Psoas muscle (tissue), 7 donors: ENCODE measurements at regions not wholly inside any gene's neighbourhood (a gene's known extent, or its start where the extent isn't known, plus 50 kb on each side); places are given as distances from the start of the nearest gene placed in this dataset.

Source experiments
- ATAC-seq, 4 donors: fragments of 200-7000 bp; cut with Tn5 transposase; one replicate each; pipeline ENCODE4 v1.9.1; 2020; ENCODE audit warnings: moderate library complexity in 3 of 4, mild to moderate bottlenecking in 2 of 4
- DNase-seq, 2 donors: peaks; one replicate each; pipeline ENCODE4 v3.0.0-alpha.2; 2020
- H3K27ac ChIP-seq: fragments of 200-600 bp; one replicate; pipeline ENCODE4 v1.8.0; 2022
- H3K27me3 ChIP-seq, 3 donors: fragments of 200-600 bp in 1 of 3; one replicate each; pipeline versions ENCODE4 v1.6.1 to v1.8.0; 2013 to 2022; ENCODE audit warnings: low read length in 2 of 3, mild to moderate bottlenecking in 2 of 3, moderate library complexity in 1 of 3; ENCODE audit not compliant: insufficient read depth in 3 of 3
- H3K36me3 ChIP-seq, 2 donors: fragments of 200-600 bp in 1 of 2; one replicate each; pipeline versions ENCODE4 v1.6.1 to v1.8.0; 2013 to 2022; ENCODE audit warnings: low read depth in 1 of 2, mild to moderate bottlenecking in 1 of 2, moderate library complexity in 1 of 2; ENCODE audit not compliant: insufficient read depth in 1 of 2
- H3K4me1 ChIP-seq: fragments of 200-600 bp; one replicate; pipeline ENCODE4 v1.8.0; 2022
- H3K4me3 ChIP-seq: fragments of 200-600 bp; one replicate; pipeline ENCODE4 v1.8.0; 2022; ENCODE audit warnings: mild to moderate bottlenecking
- H3K9me3 ChIP-seq: fragments of 200-600 bp; one replicate; pipeline ENCODE4 v1.8.0; 2022
- WGBS, 3 donors: extraction: QIAGEN DNeasy Blood & Tissue Kit; methylation state at CpG; one replicate each; pipeline versions ENCODE4 v1.1.6 to v1.1.7; 2013; 5-methylcytosine and 5-hydroxymethylcytosine counted together
- intact Hi-C, 2 donors: fragments of 100-400 bp; cut with DNase I; formaldehyde crosslinking; loops; one replicate each; pipeline versions ENCODE4 v1.11.0 to v1.14.2; 2022
- TF ChIP-seq, protein P1 (sequence below): fragments of 200-600 bp; IDR thresholded peaks from one replicate; pipeline ENCODE4 v1.8.0; 2022; ENCODE audit warnings: antibody characterized with exemption
- donor health status: healthy with polysubstance abuse.
- donor health status: DM: no; HTN: no; CAD: no; lungs with moderate emphysema.
- donor health status: Bipolar disorder and iron deficiency.
- donor health status: healthy.
- donor health status: DM: yes; HTN: yes; CAD: no.
- donor health status: DM: no; HTN: no; CAD: no.
- donor health status: DM: yes; HTN: yes; CAD: no.

- Histone ChIP-seq H3K27me3 (no peaks in the 10 kb centered on the region), H3K36me3 (no peaks in the 10 kb centered on the region), H3K4me1 (no peaks in the 10 kb centered on the region), H3K27ac (no peak overlapping the region), H3K9me3 (no peaks in the 10 kb centered on the region), H3K4me3 (no peak overlapping the region)
- WGBS, 3 donors: 21 to 40% (median 23%) methylated on average over 2 of the region's 2 CpGs
- intact Hi-C loops: no loop called here
- TF ChIP-seq, protein P1, sequence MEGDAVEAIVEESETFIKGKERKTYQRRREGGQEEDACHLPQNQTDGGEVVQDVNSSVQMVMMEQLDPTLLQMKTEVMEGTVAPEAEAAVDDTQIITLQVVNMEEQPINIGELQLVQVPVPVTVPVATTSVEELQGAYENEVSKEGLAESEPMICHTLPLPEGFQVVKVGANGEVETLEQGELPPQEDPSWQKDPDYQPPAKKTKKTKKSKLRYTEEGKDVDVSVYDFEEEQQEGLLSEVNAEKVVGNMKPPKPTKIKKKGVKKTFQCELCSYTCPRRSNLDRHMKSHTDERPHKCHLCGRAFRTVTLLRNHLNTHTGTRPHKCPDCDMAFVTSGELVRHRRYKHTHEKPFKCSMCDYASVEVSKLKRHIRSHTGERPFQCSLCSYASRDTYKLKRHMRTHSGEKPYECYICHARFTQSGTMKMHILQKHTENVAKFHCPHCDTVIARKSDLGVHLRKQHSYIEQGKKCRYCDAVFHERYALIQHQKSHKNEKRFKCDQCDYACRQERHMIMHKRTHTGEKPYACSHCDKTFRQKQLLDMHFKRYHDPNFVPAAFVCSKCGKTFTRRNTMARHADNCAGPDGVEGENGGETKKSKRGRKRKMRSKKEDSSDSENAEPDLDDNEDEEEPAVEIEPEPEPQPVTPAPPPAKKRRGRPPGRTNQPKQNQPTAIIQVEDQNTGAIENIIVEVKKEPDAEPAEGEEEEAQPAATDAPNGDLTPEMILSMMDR: no peak
- ATAC-seq: no peak
- DNase-seq: no peak
Observed at GRCh38 chr4:112007391-112007790, 137.9 kb upstream of the FAM241A start.

GRCh38 chr4:112015960-112016359, 129.3 kb upstream of the FAM241A start:
- intact Hi-C loops: no loop called here
- TF ChIP-seq, protein P1: no peak

GRCh38 chr4:112023402-112023950, 121.8 kb upstream of the FAM241A start:
- H3K9me3 ChIP-seq: no peaks in the 10 kb centered on the region

More at GRCh38 chr4:112015960-112016359, 129.3 kb upstream of the FAM241A start:
- 72 to 79% (median 74%) methylated on average over 3 of the region's 3 CpGs for WGBS, 3 donors
- ATAC-seq (no peak), DNase-seq (no peak)
- Histone ChIP-seq H3K36me3 (no peaks in the 10 kb centered on the region), H3K27ac (no peak overlapping the region), H3K9me3 (no peaks in the 10 kb centered on the region), H3K27me3 (no peaks in the 10 kb centered on the region), H3K4me1 (no peaks in the 10 kb centered on the region), H3K4me3 (no peak overlapping the region)

DNA sequence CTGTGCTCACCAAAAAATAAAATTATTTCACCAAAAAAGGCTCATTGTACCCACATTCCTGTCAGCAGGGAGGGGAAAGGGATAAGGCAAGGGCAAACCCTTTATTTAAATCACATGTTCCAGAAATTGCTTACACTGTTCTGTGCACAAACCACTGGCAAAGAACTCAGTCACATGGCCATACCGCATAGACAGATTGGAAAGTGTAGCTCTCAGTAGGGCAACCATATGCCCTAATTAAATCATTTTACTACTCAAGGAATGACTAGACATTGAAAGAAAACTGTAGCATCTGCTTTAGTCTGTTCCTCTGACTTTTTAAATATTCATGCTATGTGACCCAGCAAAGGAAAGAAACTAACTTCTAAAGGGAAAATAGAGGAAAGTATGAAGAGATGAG, 119.2 kb upstream of the FAM241A start:
- TF ChIP-seq, protein P1: no peak
- Histone ChIP-seq H3K4me3 (no peak overlapping the region), H3K36me3 (no peaks in the 10 kb centered on the region), H3K9me3 (no peaks in the 10 kb centered on the region), H3K27ac (no peak overlapping the region), H3K27me3 (peaks cover 0 to 5% (median 0%) of the 10 kb centered on the region in 3 donors), H3K4me1 (no peaks in the 10 kb centered on the region)
- ATAC-seq (no peak), DNase-seq (no peak)
- intact Hi-C loops: no loop called here
- WGBS, 3 donors: 66 to 83% (median 71%) methylated on average over 1 of the region's 1 CpG

More at GRCh38 chr4:112023402-112023950, 121.8 kb upstream of the FAM241A start:
- H3K4me3 ChIP-seq: no peak overlapping the region
- H3K36me3 ChIP-seq: no peaks in the 10 kb centered on the region
- intact Hi-C loops: no loop called here
- WGBS, 3 donors: 75 to 88% (median 82%) methylated on average over 2 of the region's 2 CpGs
- ATAC-seq (no peak), DNase-seq (no peak)
- TF ChIP-seq, protein P1: no peak
- no peaks in the 10 kb centered on the region for H3K27me3 ChIP-seq
- H3K27ac ChIP-seq: no peak overlapping the region
- H3K4me1 ChIP-seq: no peaks in the 10 kb centered on the region

- WGBS, 3 donors: 23 to 45% (median 24%) methylated on average over 8 of the region's 8 CpGs
- Histone ChIP-seq H3K27ac (no peak overlapping the region), H3K27me3 (peaks cover 0 to 5% (median 0%) of the 10 kb centered on the region in 3 donors), H3K36me3 (no peaks in the 10 kb centered on the region), H3K9me3 (no peaks in the 10 kb centered on the region), H3K4me3 (no peak overlapping the region), H3K4me1 (no peaks in the 10 kb centered on the region)
- ATAC-seq (no peak), DNase-seq (no peak)
- intact Hi-C loops: loop anchor here in 1 of 2 donors (5.0 kb wide), 1 partner anchor 387 kb away; no protein-coding TSS in a partner anchor
- TF ChIP-seq, protein P1: no peak
Observed at GRCh38 chr4:112029771-112030171, 115.5 kb upstream of the FAM241A start.
